AG04449 (cell line): ENCODE measurements at regions not wholly inside any gene's neighbourhood (a gene's known extent, or its start where the extent isn't known, plus 50 kb on each side); places are given as distances from the start of the nearest gene placed in this dataset.

Experiments
- CTCF ChIA-PET: fragments of 350-600 bp; formaldehyde crosslinking; extraction: SDS; loops from one replicate; lab custom pipeline; 2021; ENCODE audit warnings: antibody characterized with exemption; lab: Yijun Ruan, JAX
- POLR2A ChIA-PET: fragments of 400-600, 350-600 bp; formaldehyde crosslinking; extraction: SDS; loops from one replicate; lab custom pipeline; 2020; ENCODE audit warnings: antibody characterized with exemption, inconsistent platforms; lab: Yijun Ruan, JAX
- DNase-seq: peaks from one replicate; pipeline ENCODE4 v3.0.0-alpha.2; 2010; ENCODE audit warnings: low read depth, low spot score
- H3K4me3 ChIP-seq: 2 replicates; pipeline ENCODE4 v1.5.1; 2011; ENCODE audit warnings: low read depth, mild to moderate bottlenecking, control low read depth, low read length
- CTCF ChIP-seq: IDR thresholded peaks from one replicate; pipeline ENCODE4 v1.5.1; 2011; ENCODE audit warnings: mild to moderate bottlenecking, moderate library complexity, low read length, control low read depth, inconsistent platforms; ENCODE audit not compliant: insufficient read depth; ENCODE audit errors: missing control alignments

GRCh38 chr2:119068154-119068725 lies 90.3 kb downstream of the C1QL2 start:
- no peak overlapping the region for H3K4me3 ChIP-seq
- POLR2A ChIA-PET = no interaction called here
- no peak for DNase-seq
- TF ChIP-seq CTCF = no peak
- CTCF ChIA-PET = no interaction called here

GRCh38 chr2:119066272-119066804 lies 92.2 kb downstream of the C1QL2 start:
- TF ChIP-seq CTCF = no peak
- DNase-seq = no peak
- no peak overlapping the region for H3K4me3 ChIP-seq
- ChIA-PET CTCF (no interaction called here), POLR2A (no interaction called here)

- ChIA-PET POLR2A (no interaction called here), CTCF (no interaction called here)
- TF ChIP-seq CTCF = no peak
- DNase-seq = no peak
- no peak overlapping the region for H3K4me3 ChIP-seq
These were observed 93.4 kb downstream of the C1QL2 start for GRCh38 chr2:119065146-119065545.

- DNase-seq = no peak
- POLR2A ChIA-PET = no interaction called here
- no peak for TF ChIP-seq CTCF
- CTCF ChIA-PET = no interaction called here
- H3K4me3 ChIP-seq = no peak overlapping the region
These were observed 94.0 kb downstream of the C1QL2 start for GRCh38 chr2:119064567-119064966.

GRCh38 chr2:119063177-119063576 lies 95.4 kb downstream of the C1QL2 start:
- DNase-seq = no peak
- H3K4me3 ChIP-seq = no peak overlapping the region
- POLR2A ChIA-PET = no interaction called here
- CTCF ChIA-PET = no interaction called here
- no peak for TF ChIP-seq CTCF

- H3K4me3 ChIP-seq = no peak overlapping the region
- no peak for TF ChIP-seq CTCF
- CTCF ChIA-PET = no interaction called here
- POLR2A ChIA-PET = interaction anchor here (0.6 kb wide), 1 partner anchor 1634 kb away, joined by 3 read pairs; no protein-coding TSS in a partner anchor
- no peak for DNase-seq
These were observed 95.9 kb downstream of the C1QL2 start for GRCh38 chr2:119062652-119063051.
